ENCODE measurements at regions not wholly inside any gene's neighbourhood (a gene's known extent, or its start where the extent isn't known, plus 50 kb on each side); places are given as distances from the start of the nearest gene placed in this dataset.
"Not testable (repeated sequence)": the region's sequence is repeated elsewhere in the genome, so short reads cannot be mapped to it uniquely, and the experiment has no call there.

DNA sequence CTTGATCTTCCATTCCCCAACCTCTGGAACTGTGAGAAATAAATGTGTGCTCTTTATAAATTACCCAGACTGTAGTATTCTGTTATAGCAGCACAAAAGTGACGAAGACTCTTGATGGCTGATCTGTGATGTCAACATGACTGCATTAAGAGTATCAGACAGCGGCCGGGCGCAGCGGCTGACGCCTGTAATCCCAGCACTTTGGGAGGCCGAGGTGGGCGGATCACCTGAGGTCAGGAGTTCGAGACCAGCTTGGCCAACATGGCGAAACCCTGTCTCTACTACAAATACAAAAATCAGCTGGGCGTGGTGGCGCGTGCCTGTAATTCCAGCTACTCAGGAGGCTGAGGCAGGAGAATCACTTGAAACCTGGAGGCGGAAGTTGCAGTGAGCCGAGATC is 56.3 kb upstream of the ARL4C start:
- DNase-seq, result not testable (repeated sequence)

GRCh38 chr2:234550511-234551107 is 53.7 kb upstream of the ARL4C start:
- peak; percentile 92 for DNase-seq

DNA sequence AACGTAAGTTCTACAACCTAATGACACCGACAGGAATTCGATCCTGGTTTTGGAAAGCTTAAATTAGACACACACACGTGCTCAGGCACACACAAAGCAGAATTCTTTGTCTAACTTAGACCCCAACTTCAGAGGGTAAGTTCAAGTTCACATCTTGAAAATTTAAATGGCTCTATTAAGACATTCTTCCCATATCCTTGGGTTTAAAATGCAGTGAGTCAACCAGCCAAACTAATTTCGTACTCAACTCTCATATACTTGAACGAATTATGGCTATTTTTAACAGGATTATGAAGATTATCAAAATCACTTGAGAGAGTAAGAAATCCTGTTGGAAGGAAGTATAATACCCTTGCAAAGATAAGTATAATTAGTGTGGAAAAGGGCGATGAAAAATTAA is 53.2 kb upstream of the ARL4C start:
- no peak for DNase-seq

GRCh38 chr2:234548695-234549420 is 52.0 kb upstream of the ARL4C start:
- no peak for DNase-seq

GRCh38 chr2:234546770-234547169 is 49.9 kb upstream of the ARL4C start:
- no peak for DNase-seq
